DMS53 treated with DMSO at 0.1 percent for 48 hours (cell line): ENCODE measurements at regions not wholly inside any gene's neighbourhood (a gene's known extent, or its start where the extent isn't known, plus 50 kb on each side); places are given as distances from the start of the nearest gene placed in this dataset.
"Not testable (repeated sequence)": the region's sequence is repeated elsewhere in the genome, so short reads cannot be mapped to it uniquely, and the experiment has no call there.

Source experiments
- DNase-seq: peaks from one replicate; lab custom pipeline; 2025; ENCODE audit not compliant: unreplicated experiment; lab: John Stamatoyannopoulos, UW

GRCh38 chr12:76292891-76293290 lies 55.3 kb downstream of the BBS10 start:
- DNase-seq, result not testable (repeated sequence)

GRCh38 chr12:76292305-76292704 lies 55.9 kb downstream of the BBS10 start:
- not testable (repeated sequence) for DNase-seq

GRCh38 chr12:76290963-76291859 lies 57.0 kb downstream of the BBS10 start:
- no peak for DNase-seq

GRCh38 chr12:76288218-76288617 lies 60.0 kb downstream of the BBS10 start:
- DNase-seq, result no peak

- DNase-seq, result no peak
Observed at GRCh38 chr12:76284816-76285750, 63.1 kb downstream of the BBS10 start.

GRCh38 chr12:76282744-76283143 lies 65.5 kb downstream of the BBS10 start:
- no peak for DNase-seq

GRCh38 chr12:76277480-76277879 lies 70.7 kb downstream of the BBS10 start:
- no peak for DNase-seq

GRCh38 chr12:76276499-76277151 lies 71.6 kb downstream of the BBS10 start:
- DNase-seq, result no peak

GRCh38 chr12:76275511-76276093 lies 72.6 kb downstream of the BBS10 start:
- no peak for DNase-seq

GRCh38 chr12:76274420-76275083 lies 73.7 kb downstream of the BBS10 start:
- peak; percentile 16 for DNase-seq

GRCh38 chr12:76272287-76272686 lies 75.9 kb downstream of the BBS10 start:
- no peak for DNase-seq

GRCh38 chr12:76270657-76271358 lies 77.4 kb downstream of the BBS10 start:
- DNase-seq, result peak; percentile 69

- DNase-seq, result no peak
Observed at GRCh38 chr12:76268267-76268666, 79.9 kb downstream of the BBS10 start.

GRCh38 chr12:76266797-76267196 lies 81.4 kb downstream of the BBS10 start:
- peak; percentile 60 for DNase-seq

GRCh38 chr12:76265424-76266180 lies 82.6 kb downstream of the BBS10 start:
- no peak for DNase-seq

- no peak for DNase-seq
Observed at GRCh38 chr12:76264611-76265012, 83.6 kb downstream of the BBS10 start.

GRCh38 chr12:76263696-76264095 lies 84.5 kb downstream of the BBS10 start:
- no peak for DNase-seq

GRCh38 chr12:76260390-76260748 lies 87.8 kb downstream of the BBS10 start:
- no peak for DNase-seq
